GM12865 (cell line): ENCODE measurements at regions not wholly inside any gene's neighbourhood (a gene's known extent, or its start where the extent isn't known, plus 50 kb on each side); places are given as distances from the start of the nearest gene placed in this dataset.

ENCODE experiments used
- DNase-seq: peaks from one replicate; pipeline ENCODE4 v3.0.0; 2010; ENCODE audit warnings: low read depth
- H3K4me3 ChIP-seq: 2 replicates; pipeline ENCODE4 v1.5.1; 2011; ENCODE audit warnings: mild to moderate bottlenecking, low read depth, low read length, control low read depth
- CTCF ChIP-seq: IDR thresholded peaks from 2 replicates; pipeline ENCODE4 v1.5.1; 2011; ENCODE audit warnings: low read length, control low read depth, low read depth, inconsistent platforms; ENCODE audit not compliant: insufficient read depth; ENCODE audit errors: missing control alignments

GRCh38 chr18:26729008-26729407 lies 136.5 kb downstream of the AQP4 start:
- no peak for TF ChIP-seq CTCF
- no peak for DNase-seq
- H3K4me3 ChIP-seq, result no peak overlapping the region

GRCh38 chr18:26723981-26724380 lies 141.5 kb downstream of the AQP4 start:
- no peak for TF ChIP-seq CTCF
- DNase-seq, result no peak
- H3K4me3 ChIP-seq, result no peak overlapping the region

- DNase-seq, result no peak
- TF ChIP-seq CTCF, result no peak
- H3K4me3 ChIP-seq, result no peak overlapping the region
Observed at GRCh38 chr18:26722565-26722931, 143.0 kb downstream of the AQP4 start.

- H3K4me3 ChIP-seq, result no peak overlapping the region
- no peak for DNase-seq
- no peak for TF ChIP-seq CTCF
Observed at GRCh38 chr18:26721854-26722564, 143.5 kb downstream of the AQP4 start.

GRCh38 chr18:26719896-26720295 lies 145.6 kb downstream of the AQP4 start:
- no peak for TF ChIP-seq CTCF
- no peak for DNase-seq
- H3K4me3 ChIP-seq, result no peak overlapping the region

- H3K4me3 ChIP-seq, result no peak overlapping the region
- TF ChIP-seq CTCF, result no peak
- no peak for DNase-seq
Observed at GRCh38 chr18:26717123-26717719, 148.3 kb downstream of the AQP4 start.

- no peak for DNase-seq
Observed at GRCh38 chr18:26714739-26715138, 150.8 kb downstream of the AQP4 start.

More at GRCh38 chr18:26714739-26715138, 150.8 kb downstream of the AQP4 start:
- no peak overlapping the region for H3K4me3 ChIP-seq
- no peak for TF ChIP-seq CTCF
